HEK293T (cell line): ENCODE measurements at regions not wholly inside any gene's neighbourhood (a gene's known extent, or its start where the extent isn't known, plus 50 kb on each side); places are given as distances from the start of the nearest gene placed in this dataset.

Source experiments
- FOXM1 ChIP-seq: fragments of 450-650 bp; IDR thresholded peaks from 2 replicates; pipeline ENCODE4 v1.6.1; 2017; ENCODE audit warnings: mild to moderate bottlenecking, borderline replicate concordance
- PKNOX1 ChIP-seq: fragments of 450-650 bp; IDR thresholded peaks from 2 replicates; pipeline ENCODE4 v1.6.1; 2016
- SP1 ChIP-seq: fragments of 450-650 bp; IDR thresholded peaks from 2 replicates; pipeline ENCODE4 v1.6.1; 2017

GRCh38 chr10:110397856-110398255 lies 93.1 kb upstream of the SMNDC1 start:
- TF ChIP-seq PKNOX1 (no peak), SP1 (no peak), FOXM1 (no peak)
